Sigmoid colon (tissue), 6 donors: ENCODE measurements at regions not wholly inside any gene's neighbourhood (a gene's known extent, or its start where the extent isn't known, plus 50 kb on each side); places are given as distances from the start of the nearest gene placed in this dataset.

Source experiments
- DNase-seq: peaks from one replicate; pipeline ENCODE4 v3.0.0-alpha.2; 2019
- H3K27ac ChIP-seq, 4 donors: fragments of 200-600 bp; sonication (generic); one replicate each; pipeline ENCODE4 v1.5.1; 2016 to 2019; ENCODE audit warnings: mild to moderate bottlenecking in 1 of 4
- H3K27me3 ChIP-seq, 3 donors: fragments of 200-600 bp; sonication (generic); one replicate each; pipeline ENCODE4 v1.5.1; 2019; ENCODE audit warnings: mild to moderate bottlenecking in 1 of 3
- H3K36me3 ChIP-seq, 4 donors: fragments of 200-600 bp; sonication (generic); one replicate each; pipeline ENCODE4 v1.5.1; 2016 to 2019
- H3K4me1 ChIP-seq, 4 donors: fragments of 200-600 bp; sonication (generic); one replicate each; pipeline ENCODE4 v1.5.1; 2017 to 2019
- H3K4me3 ChIP-seq, 4 donors: fragments of 200-600 bp; sonication (generic); one replicate each; pipeline ENCODE4 v1.5.1; 2017 to 2019; ENCODE audit warnings: mild to moderate bottlenecking in 2 of 4, moderate library complexity in 1 of 4
- H3K9me3 ChIP-seq, 4 donors: fragments of 200-600 bp in 3 of 4; sonication (generic) in 3 of 4; one replicate each; pipeline versions ENCODE4 v1.5.1 to v1.6.1; 2013 to 2019
- EP300 ChIP-seq, 4 donors: sonication (generic); formaldehyde crosslinking; IDR thresholded peaks; one replicate each; pipeline ENCODE4 v1.6.1; 2017; ENCODE audit warnings: antibody characterized with exemption in 4 of 4
- POLR2A ChIP-seq, 2 donors: fragments of 450-650 bp; IDR thresholded peaks; one replicate each; pipeline ENCODE4 v1.6.1; 2016; ENCODE audit warnings: antibody characterized with exemption in 2 of 2, mild to moderate bottlenecking in 2 of 2, moderate library complexity in 2 of 2
- POLR2AphosphoS5 ChIP-seq, 4 donors: sonication (generic); formaldehyde crosslinking; IDR thresholded peaks; one replicate each; pipeline ENCODE4 v1.6.1; 2017; ENCODE audit warnings: antibody characterized with exemption in 4 of 4
- WGBS, 2 donors: extraction: QIAGEN DNeasy Blood & Tissue Kit; methylation state at CpG; one replicate each; pipeline ENCODE4 v1.1.7; 2013; 5-methylcytosine and 5-hydroxymethylcytosine counted together
- intact Hi-C: fragments of 100-400 bp; cut with DNase I; formaldehyde crosslinking; loops from one replicate; pipeline ENCODE4 v1.15.1; 2023
- TF ChIP-seq, protein P1 (sequence below), 4 experiments: fragments of 450-650 bp in 3 of 4; fragments of 200-600 bp in 1 of 4; IDR thresholded peaks; one replicate each; pipeline ENCODE4 v1.5.1; 2016 to 2019; ENCODE audit warnings: antibody characterized with exemption in 4 of 4, mild to moderate bottlenecking in 3 of 4, moderate library complexity in 2 of 4
- donor health status: healthy with polysubstance abuse.
- donor health status: healthy.

GRCh38 chr1:30650968-30651320 is 72.4 kb downstream of the MATN1 start:
- Histone ChIP-seq H3K4me3 (no peak overlapping the region), H3K27ac (no peak overlapping the region), H3K27me3 (peaks cover 0 to 14% (median 0%) of the 10 kb centered on the region in 3 donors), H3K9me3 (no peaks in the 10 kb centered on the region), H3K36me3 (no peaks in the 10 kb centered on the region), H3K4me1 (peaks cover 0 to 16% (median 0%) of the 10 kb centered on the region in 4 donors)
- 68 to 72% methylated on average over 7 of the region's 7 CpGs for WGBS, 2 donors
- intact Hi-C loops, result no loop called here
- DNase-seq, result no peak
- no peak for TF ChIP-seq POLR2A (IDR thresholded peaks at IDR 0.05)
- no peak for TF ChIP-seq POLR2AphosphoS5 (IDR thresholded peaks at IDR 0.05)
- TF ChIP-seq, protein P1, sequence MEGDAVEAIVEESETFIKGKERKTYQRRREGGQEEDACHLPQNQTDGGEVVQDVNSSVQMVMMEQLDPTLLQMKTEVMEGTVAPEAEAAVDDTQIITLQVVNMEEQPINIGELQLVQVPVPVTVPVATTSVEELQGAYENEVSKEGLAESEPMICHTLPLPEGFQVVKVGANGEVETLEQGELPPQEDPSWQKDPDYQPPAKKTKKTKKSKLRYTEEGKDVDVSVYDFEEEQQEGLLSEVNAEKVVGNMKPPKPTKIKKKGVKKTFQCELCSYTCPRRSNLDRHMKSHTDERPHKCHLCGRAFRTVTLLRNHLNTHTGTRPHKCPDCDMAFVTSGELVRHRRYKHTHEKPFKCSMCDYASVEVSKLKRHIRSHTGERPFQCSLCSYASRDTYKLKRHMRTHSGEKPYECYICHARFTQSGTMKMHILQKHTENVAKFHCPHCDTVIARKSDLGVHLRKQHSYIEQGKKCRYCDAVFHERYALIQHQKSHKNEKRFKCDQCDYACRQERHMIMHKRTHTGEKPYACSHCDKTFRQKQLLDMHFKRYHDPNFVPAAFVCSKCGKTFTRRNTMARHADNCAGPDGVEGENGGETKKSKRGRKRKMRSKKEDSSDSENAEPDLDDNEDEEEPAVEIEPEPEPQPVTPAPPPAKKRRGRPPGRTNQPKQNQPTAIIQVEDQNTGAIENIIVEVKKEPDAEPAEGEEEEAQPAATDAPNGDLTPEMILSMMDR (IDR thresholded peaks at IDR 0.05), result no peak
- no peak for TF ChIP-seq EP300 (IDR thresholded peaks at IDR 0.05)

- DNase-seq, result no peak
- TF ChIP-seq POLR2AphosphoS5 (IDR thresholded peaks at IDR 0.05) (no peak), POLR2A (IDR thresholded peaks at IDR 0.05) (no peak), EP300 (IDR thresholded peaks at IDR 0.05) (no peak)
- TF ChIP-seq, protein P1 (IDR thresholded peaks at IDR 0.05), result no peak
- Histone ChIP-seq H3K36me3 (no peaks in the 10 kb centered on the region), H3K4me1 (peaks cover 0 to 16% (median 0%) of the 10 kb centered on the region in 4 donors), H3K27me3 (peaks cover 0 to 20% (median 0%) of the 10 kb centered on the region in 3 donors), H3K27ac (no peak overlapping the region), H3K9me3 (no peaks in the 10 kb centered on the region), H3K4me3 (no peak overlapping the region)
- intact Hi-C loops, result no loop called here
- 55 to 56% methylated on average over 13 of the region's 13 CpGs for WGBS, 2 donors
Measured at GRCh38 chr1:30650038-30650967, 73.1 kb downstream of the MATN1 start.

- no peak for DNase-seq
- 31 to 64% methylated on average over 8 of the region's 8 CpGs for WGBS, 2 donors
- Histone ChIP-seq H3K9me3 (no peaks in the 10 kb centered on the region), H3K36me3 (no peaks in the 10 kb centered on the region), H3K27ac (no peak overlapping the region), H3K4me3 (no peak overlapping the region), H3K27me3 (peaks cover 0 to 20% (median 0%) of the 10 kb centered on the region in 3 donors), H3K4me1 (peaks cover 0 to 16% (median 0%) of the 10 kb centered on the region in 4 donors)
- TF ChIP-seq, protein P1 (IDR thresholded peaks at IDR 0.05), result no peak
- TF ChIP-seq POLR2AphosphoS5 (IDR thresholded peaks at IDR 0.05) (no peak), POLR2A (IDR thresholded peaks at IDR 0.05) (no peak), EP300 (IDR thresholded peaks at IDR 0.05) (no peak)
- intact Hi-C loops, result no loop called here
Measured at GRCh38 chr1:30649321-30649991, 73.9 kb downstream of the MATN1 start.

DNA sequence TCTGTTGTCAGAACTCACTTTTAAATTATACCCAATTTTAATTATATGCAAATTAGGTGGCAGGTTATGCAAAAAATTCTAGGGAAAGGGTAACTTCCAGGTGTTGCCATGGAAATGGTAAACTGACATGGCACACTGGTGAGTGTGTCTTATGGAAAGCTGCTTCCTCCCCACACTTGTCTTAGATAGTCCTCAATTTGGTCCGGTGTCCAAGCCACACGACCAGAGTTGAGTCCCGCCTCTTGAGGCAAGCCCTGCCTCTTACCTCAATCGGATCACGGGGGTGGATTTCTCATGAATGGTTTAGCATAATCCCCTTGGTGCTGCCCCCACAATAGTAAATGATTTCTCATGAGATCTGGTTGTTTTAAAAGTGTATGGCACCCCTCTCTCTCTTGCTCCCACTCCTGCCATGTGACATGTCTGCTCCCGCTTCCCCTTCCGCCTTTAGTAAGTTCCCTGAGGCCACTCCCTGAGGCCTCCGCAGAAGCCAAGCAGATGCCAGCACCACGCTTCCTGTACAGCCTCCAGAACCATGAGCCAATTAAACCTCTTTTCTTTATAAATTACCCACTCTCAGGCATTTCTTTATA is 74.9 kb downstream of the MATN1 start:
- TF ChIP-seq EP300 (IDR thresholded peaks at IDR 0.05) (no peak), POLR2A (IDR thresholded peaks at IDR 0.05) (no peak), POLR2AphosphoS5 (IDR thresholded peaks at IDR 0.05) (no peak)
- TF ChIP-seq, protein P1 (IDR thresholded peaks at IDR 0.05), result no peak
- Histone ChIP-seq H3K27ac (no peak overlapping the region), H3K36me3 (no peaks in the 10 kb centered on the region), H3K4me3 (no peak overlapping the region), H3K27me3 (peaks cover 0 to 20% (median 0%) of the 10 kb centered on the region in 3 donors), H3K9me3 (no peaks in the 10 kb centered on the region), H3K4me1 (peaks cover 0 to 16% (median 0%) of the 10 kb centered on the region in 4 donors)
- intact Hi-C loops, result no loop called here
- WGBS, 2 donors, result 82 to 83% methylated on average over 9 of the region's 9 CpGs
- no peak for DNase-seq
